GM19324 (cell line): ENCODE measurements at regions not wholly inside any gene's neighbourhood (a gene's known extent, or its start where the extent isn't known, plus 50 kb on each side); places are given as distances from the start of the nearest gene placed in this dataset.

Experiments used
- ATAC-seq: cut with Tn5 transposase; IDR thresholded peaks from one replicate; pipeline ENCODE4 v1.9.1; 2021; ENCODE audit warnings: mild to moderate bottlenecking, moderate library complexity; ENCODE audit not compliant: unreplicated experiment, low FRiP score

DNA sequence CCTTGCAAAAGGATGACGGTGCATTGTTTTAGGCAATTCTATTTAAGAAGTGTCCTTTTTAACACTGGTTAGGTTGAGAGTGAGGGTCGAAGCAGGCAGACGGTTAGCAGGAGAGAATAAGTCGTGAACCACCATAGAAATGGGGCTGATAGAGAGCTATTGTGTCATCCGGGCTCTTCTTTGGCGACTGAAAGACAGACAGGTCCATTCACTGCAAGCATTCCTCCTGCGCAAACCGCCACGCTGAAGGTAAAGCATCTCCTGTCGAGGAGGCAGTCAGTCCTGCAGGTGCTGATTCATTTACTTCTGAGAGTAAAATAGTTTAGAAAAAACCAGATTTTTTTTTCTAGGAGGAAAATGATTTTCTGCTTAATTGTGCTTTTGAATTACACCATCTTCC lies 1002.8 kb upstream of the NR2F2 start:
- ATAC-seq: no peak

DNA sequence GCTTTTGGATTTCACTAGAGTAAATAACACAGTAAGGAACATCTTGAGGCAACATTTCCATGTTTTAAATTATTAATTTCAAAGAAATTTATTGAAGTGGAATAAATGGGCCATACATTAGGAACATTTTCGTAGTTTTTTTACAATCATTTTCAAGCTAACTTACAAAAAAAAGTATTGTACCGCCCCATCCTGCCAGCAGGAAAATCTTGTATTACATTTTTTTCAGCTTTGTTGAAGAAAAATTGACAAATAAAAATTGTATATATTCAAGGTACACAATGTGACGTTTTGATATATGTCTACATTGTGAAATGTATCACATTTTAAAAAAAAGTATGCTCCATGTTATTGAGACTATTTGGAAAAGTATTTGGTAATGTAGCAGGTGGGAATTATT lies 1001.9 kb upstream of the NR2F2 start:
- ATAC-seq: no peak

DNA sequence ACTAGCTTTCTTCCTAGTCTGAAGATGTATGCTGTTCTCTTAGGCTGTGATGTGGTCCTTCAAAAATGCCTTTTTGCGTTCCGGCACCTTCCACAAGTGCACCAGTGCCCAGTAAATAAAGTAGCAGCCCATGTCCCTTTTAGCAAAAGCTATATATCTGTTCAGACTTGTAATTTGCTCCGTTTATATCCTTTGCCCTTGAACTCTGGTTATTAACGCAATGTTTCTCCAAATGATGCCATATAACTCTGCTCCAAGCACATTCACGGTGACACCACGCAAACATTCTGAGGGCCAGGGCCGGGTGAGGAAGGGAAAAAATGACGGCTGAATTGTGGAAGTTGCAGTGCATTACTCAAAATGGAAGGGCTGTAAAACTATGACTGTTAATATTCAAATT lies 1001.1 kb upstream of the NR2F2 start:
- no peak for ATAC-seq

DNA sequence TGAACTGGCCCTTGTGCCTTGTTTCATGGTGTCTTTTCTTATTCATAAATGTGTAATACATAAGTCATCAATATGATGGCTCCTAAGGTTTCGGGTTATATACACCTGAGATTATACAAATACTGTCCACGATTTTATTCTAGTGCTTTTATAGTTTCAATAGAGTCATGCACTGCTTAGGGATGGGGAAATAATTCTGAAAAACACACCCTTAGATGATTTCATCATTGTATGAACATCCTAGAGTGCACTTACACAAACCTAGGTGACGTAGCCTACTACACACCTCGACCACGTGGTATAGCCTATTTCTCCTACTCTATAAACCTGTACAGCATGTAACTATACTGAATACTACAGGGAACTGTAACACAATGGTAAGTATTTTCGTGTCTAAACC lies 988.8 kb upstream of the NR2F2 start:
- no peak for ATAC-seq

- ATAC-seq: no peak
Observed at GRCh38 chr15:95345867-95346266, 984.6 kb upstream of the NR2F2 start.

- ATAC-seq: no peak
Observed at GRCh38 chr15:95346721-95347475, 983.6 kb upstream of the NR2F2 start.

DNA sequence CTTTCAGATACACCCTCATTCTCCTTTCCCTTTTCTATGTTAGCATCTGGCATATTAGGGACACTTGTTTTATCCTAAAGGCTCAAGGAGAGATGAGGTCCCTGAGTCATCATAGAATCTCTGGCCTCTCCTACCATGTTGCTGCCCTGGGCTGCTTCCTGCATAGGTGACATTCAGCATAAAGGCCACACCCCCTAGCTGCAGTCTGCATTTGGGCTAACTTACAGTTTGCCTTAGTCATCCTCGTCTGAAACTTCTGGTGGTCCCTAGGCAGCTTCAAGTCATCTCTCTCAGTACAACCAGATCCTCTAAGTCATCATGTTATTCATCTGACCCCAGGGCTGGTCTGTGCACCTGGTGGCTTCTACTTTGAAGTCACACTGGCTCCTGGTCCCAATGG lies 982.7 kb upstream of the NR2F2 start:
- no peak for ATAC-seq

DNA sequence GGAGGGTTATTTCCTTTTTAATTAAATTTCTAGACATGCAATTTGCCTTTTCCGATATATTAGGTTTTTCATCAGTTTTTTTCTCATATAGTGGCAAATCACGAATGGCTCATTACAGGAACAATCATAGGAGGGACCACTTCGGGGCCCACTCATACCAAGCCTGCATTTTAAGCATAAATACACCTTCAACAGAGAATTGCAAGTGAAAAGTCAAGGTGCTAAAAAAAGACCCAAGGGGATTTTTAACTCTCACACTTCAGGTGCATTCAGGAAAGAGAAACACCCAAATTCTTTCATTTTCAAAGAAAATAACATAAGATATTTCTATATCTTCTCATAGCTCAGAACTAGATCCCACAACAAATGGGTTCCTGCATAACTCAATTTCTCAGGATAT lies 979.6 kb upstream of the NR2F2 start:
- ATAC-seq: no peak

- no peak for ATAC-seq
Observed at GRCh38 chr15:95352631-95353187, 977.8 kb upstream of the NR2F2 start.

GRCh38 chr15:95353512-95353911 lies 977.0 kb upstream of the NR2F2 start:
- ATAC-seq: no peak

- ATAC-seq: no peak
Observed at GRCh38 chr15:95359966-95360365, 970.5 kb upstream of the NR2F2 start.

DNA sequence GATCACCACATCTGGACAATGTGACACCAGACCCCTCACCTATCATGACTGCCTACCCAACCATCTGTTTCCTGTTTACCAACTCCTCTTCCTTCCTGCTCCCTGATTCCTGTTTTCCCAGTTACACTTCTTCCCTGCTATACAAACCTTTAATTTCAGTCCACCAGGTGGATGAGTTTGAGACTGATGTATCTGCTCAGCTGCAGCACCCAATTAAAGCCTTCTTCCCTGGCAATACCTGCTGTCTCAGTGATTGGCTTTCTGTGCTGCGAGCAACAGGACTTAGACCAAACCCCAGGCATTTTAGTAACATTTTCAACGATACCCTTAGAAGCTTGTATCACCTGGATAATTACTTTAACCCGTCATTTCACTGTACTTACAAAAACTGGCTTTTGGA lies 968.2 kb upstream of the NR2F2 start:
- no peak for ATAC-seq

GRCh38 chr15:95363646-95364045 lies 966.9 kb upstream of the NR2F2 start:
- no peak for ATAC-seq

DNA sequence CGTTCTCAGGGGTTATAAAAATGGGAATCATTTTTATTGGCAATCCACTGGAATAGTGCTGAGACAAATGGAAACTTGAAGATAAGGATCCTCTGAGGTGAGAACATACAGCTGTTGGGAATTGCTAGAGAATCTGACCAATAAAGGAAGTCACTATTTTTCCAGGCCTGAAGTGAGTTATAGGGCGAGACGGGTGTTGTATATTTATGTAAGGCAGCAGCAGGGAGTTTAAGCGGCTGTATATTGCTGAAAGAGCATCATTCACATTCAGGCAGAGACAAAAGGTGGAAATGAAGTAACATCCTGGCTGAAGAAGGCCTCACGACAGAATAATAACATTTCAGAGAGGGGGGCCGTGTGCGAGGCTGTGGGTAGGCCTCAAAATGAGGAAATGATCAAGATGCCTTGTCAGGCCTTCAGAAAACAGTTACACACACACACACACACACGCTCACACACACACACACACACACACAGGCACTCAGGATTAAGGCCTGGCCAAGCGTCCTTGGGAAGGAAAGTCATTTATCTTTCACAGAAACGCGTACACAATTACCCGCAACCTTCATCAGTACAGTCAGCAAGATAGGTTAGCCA lies 964.9 kb upstream of the NR2F2 start:
- ATAC-seq: no peak

GRCh38 chr15:95368191-95368590 lies 962.3 kb upstream of the NR2F2 start:
- no peak for ATAC-seq

GRCh38 chr15:95368755-95369601 lies 961.5 kb upstream of the NR2F2 start:
- no peak for ATAC-seq

- no peak for ATAC-seq
Observed at GRCh38 chr15:95370291-95370690, 960.2 kb upstream of the NR2F2 start.

DNA sequence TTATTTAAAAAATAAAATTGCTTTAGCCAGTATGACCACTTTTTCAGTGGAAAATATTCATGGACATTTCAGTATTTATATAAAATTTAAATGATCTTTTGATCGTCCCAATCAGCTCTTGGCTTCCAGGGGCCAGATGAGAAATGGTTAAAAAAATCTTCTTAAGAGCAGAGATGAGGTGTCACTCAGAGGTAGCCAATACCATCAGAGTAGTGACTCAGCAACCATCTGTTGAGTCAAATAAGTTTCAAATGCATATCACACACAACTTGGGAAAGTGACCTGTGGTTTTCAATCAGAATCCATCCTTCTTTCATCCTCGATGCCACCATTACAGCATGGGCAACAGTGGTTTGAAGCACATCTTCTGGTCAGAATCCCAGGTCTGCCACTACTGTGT lies 958.8 kb upstream of the NR2F2 start:
- no peak for ATAC-seq

DNA sequence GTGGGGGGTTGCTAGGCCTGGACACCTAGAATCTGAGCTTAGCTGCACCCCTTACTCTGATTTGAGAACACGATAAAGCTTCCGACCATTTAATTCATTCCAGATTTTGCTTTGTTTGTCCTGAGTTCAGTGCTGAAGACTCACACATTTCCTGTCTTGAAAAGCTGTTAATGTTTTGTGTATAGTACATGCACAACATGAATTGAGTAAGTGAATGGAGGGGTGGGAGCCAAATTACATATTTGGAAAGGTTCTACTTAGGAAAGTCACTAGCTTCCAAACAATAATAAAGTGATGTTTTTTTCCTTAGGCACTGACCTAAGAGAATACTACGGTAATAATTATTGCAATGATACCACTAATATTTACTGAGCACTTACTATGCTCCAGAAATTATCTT lies 955.2 kb upstream of the NR2F2 start:
- ATAC-seq: no peak

- no peak for ATAC-seq
Observed at GRCh38 chr15:95377258-95377852, 953.1 kb upstream of the NR2F2 start.
